Panc1 (cell line): ENCODE measurements at regions not wholly inside any gene's neighbourhood (a gene's known extent, or its start where the extent isn't known, plus 50 kb on each side); places are given as distances from the start of the nearest gene placed in this dataset.

Source experiments
- POLR2AphosphoS5 ChIP-seq: IDR thresholded peaks from 2 replicates; pipeline ENCODE4 v1.6.1; 2012; ENCODE audit warnings: mild to moderate bottlenecking, low read depth, low read length, moderate library complexity
- TF ChIP-seq, protein P1 (sequence below): fragments of 450-650 bp; IDR thresholded peaks from 2 replicates; pipeline ENCODE4 v1.5.1; 2017; ENCODE audit warnings: mild to moderate bottlenecking
- TF ChIP-seq, protein P2 (sequence below), 2 experiments: IDR thresholded peaks; 2 replicates each; pipeline ENCODE4 v1.6.1; 2011 to 2012; ENCODE audit warnings: low read depth in 2 of 2, control low read depth in 1 of 2, low read length in 1 of 2, mild to moderate bottlenecking in 1 of 2, moderate library complexity in 1 of 2; ENCODE audit not compliant: insufficient read depth in 1 of 2

DNA sequence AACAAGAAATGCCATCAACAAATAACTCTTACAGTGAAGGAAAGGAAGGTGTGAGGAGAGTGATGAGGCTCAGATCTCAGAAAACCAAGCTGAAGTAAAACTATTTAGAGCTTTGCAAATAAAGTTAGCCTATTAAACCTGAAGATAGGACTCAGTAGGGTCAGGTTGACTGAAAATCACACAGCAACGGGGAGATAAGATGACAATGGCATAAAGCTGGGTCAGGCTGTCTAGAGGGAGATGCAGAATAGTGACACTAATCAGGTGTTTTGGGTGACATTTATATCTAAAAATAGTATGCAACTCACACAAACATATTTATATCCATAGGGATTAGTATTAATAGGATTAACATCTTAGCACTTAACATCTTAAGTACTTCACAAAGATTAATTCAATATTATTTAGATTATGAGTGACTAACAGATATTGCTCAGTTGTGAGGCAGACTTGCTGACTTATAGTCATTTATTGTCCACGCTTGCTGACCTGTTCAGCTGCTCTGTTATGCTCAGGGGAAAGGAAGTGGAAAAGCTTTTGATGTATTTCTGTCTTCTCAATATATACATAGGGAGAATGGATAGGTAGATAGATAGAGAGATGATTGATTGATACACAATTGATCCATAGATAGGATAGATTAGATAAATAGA, 130.7 kb upstream of the GUCY1A1 start:
- TF ChIP-seq, protein P1, sequence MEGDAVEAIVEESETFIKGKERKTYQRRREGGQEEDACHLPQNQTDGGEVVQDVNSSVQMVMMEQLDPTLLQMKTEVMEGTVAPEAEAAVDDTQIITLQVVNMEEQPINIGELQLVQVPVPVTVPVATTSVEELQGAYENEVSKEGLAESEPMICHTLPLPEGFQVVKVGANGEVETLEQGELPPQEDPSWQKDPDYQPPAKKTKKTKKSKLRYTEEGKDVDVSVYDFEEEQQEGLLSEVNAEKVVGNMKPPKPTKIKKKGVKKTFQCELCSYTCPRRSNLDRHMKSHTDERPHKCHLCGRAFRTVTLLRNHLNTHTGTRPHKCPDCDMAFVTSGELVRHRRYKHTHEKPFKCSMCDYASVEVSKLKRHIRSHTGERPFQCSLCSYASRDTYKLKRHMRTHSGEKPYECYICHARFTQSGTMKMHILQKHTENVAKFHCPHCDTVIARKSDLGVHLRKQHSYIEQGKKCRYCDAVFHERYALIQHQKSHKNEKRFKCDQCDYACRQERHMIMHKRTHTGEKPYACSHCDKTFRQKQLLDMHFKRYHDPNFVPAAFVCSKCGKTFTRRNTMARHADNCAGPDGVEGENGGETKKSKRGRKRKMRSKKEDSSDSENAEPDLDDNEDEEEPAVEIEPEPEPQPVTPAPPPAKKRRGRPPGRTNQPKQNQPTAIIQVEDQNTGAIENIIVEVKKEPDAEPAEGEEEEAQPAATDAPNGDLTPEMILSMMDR = no peak
- TF ChIP-seq, protein P2, sequence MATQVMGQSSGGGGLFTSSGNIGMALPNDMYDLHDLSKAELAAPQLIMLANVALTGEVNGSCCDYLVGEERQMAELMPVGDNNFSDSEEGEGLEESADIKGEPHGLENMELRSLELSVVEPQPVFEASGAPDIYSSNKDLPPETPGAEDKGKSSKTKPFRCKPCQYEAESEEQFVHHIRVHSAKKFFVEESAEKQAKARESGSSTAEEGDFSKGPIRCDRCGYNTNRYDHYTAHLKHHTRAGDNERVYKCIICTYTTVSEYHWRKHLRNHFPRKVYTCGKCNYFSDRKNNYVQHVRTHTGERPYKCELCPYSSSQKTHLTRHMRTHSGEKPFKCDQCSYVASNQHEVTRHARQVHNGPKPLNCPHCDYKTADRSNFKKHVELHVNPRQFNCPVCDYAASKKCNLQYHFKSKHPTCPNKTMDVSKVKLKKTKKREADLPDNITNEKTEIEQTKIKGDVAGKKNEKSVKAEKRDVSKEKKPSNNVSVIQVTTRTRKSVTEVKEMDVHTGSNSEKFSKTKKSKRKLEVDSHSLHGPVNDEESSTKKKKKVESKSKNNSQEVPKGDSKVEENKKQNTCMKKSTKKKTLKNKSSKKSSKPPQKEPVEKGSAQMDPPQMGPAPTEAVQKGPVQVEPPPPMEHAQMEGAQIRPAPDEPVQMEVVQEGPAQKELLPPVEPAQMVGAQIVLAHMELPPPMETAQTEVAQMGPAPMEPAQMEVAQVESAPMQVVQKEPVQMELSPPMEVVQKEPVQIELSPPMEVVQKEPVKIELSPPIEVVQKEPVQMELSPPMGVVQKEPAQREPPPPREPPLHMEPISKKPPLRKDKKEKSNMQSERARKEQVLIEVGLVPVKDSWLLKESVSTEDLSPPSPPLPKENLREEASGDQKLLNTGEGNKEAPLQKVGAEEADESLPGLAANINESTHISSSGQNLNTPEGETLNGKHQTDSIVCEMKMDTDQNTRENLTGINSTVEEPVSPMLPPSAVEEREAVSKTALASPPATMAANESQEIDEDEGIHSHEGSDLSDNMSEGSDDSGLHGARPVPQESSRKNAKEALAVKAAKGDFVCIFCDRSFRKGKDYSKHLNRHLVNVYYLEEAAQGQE (IDR thresholded peaks at IDR 0.05; ENCODE audit: insufficient read depth in 1 of 2, low read depth in 2 of 2, low read length in 1 of 2) = no peak
- TF ChIP-seq POLR2AphosphoS5 = no peak
